HepG2 (cell line): ENCODE measurements at regions not wholly inside any gene's neighbourhood (a gene's known extent, or its start where the extent isn't known, plus 50 kb on each side); places are given as distances from the start of the nearest gene placed in this dataset.

Experiments used
- ATAC-seq: fragments of 200-7000 bp; cut with Tn5 transposase; 3 replicates; pipeline ENCODE4 v1.9.1; 2020; ENCODE audit warnings: mild to moderate bottlenecking, moderate library complexity
- BruUV-seq: library from RNA; stranded (reverse); fragments of 400-500 nt; replicated peaks from 2 replicates; lab custom pipeline; 2021; lab: Mats Ljungman, UMichigan
- CTCF ChIA-PET: fragments of 300-600 bp; formaldehyde crosslinking; extraction: SDS; loops from one replicate; lab custom pipeline; 2021; ENCODE audit warnings: low total read pairs, inconsistent platforms, low intra/inter-chr PET ratio; lab: Yijun Ruan, JAX
- POLR2A ChIA-PET: fragments of 350-600 bp; sonication (Branson Sonifier 250); formaldehyde crosslinking; loops from one replicate; lab custom pipeline; 2020; ENCODE audit warnings: antibody characterized with exemption, inconsistent platforms; lab: Yijun Ruan, JAX
- DNase-seq: peaks from one replicate; pipeline ENCODE4 v3.0.0-alpha.2; 2015; ENCODE audit warnings: low spot score
- FAIRE-seq: peaks from 3 replicates; lab custom pipeline; 2011; peaks lifted over from hg19 to GRCh38; lab: Jason Lieb, UNC
- H2AFZ ChIP-seq: one replicate; pipeline ENCODE4 v1.6.1; 2011; ENCODE audit warnings: low read length, inconsistent platforms
- H3K27ac ChIP-seq: fragments of 300-600 bp; 3 replicates; pipeline ENCODE4 v1.8.0; 2011; ENCODE audit warnings: mixed run types, mild to moderate bottlenecking, mixed read lengths, low read length, inconsistent platforms; ENCODE audit not compliant: insufficient read depth; ENCODE audit errors: extremely low read length
- H3K27me3 ChIP-seq, 2 experiments: fragments of 200-600 bp in 1 of 2; 2 replicates in 1 of 2; 3 replicates in 1 of 2; pipeline versions ENCODE4 v1.6.0 to v1.8.0; 2011; ENCODE audit warnings: low read length in 2 of 2, mild to moderate bottlenecking in 2 of 2, moderate library complexity in 2 of 2, inconsistent platforms in 1 of 2; ENCODE audit not compliant: insufficient read depth in 2 of 2, control insufficient read depth in 1 of 2
- H3K36me3 ChIP-seq, 2 experiments: fragments of 200-600 bp in 1 of 2; replicated peaks in 1 of 2; 2 replicates in 1 of 2; 3 replicates in 1 of 2; pipeline versions ENCODE4 v1.5.1 to v1.8.0; 2011; ENCODE audit warnings: low read length in 2 of 2, inconsistent platforms in 1 of 2; ENCODE audit not compliant: insufficient read depth in 2 of 2, control insufficient read depth in 1 of 2
- H3K4me1 ChIP-seq: 2 replicates; pipeline ENCODE4 v1.5.1; 2012; ENCODE audit warnings: low read length, inconsistent platforms; ENCODE audit not compliant: insufficient read depth
- H3K4me2 ChIP-seq: 2 replicates; pipeline ENCODE4 v1.6.0; 2011; ENCODE audit warnings: low read depth, low read length, inconsistent platforms
- H3K4me3 ChIP-seq, 3 experiments: fragments of 200-600 bp in 1 of 3; sonication (generic), shearing (Covaris generic) in 1 of 3; replicated peaks in 1 of 3; 2 replicates each; pipeline ENCODE4 v1.5.1; 2011 to 2016; ENCODE audit warnings: low read length in 3 of 3, inconsistent platforms in 2 of 3, low read depth in 2 of 3, mild to moderate bottlenecking in 2 of 3, control low read depth in 1 of 3, mixed read lengths in 1 of 3; ENCODE audit not compliant: insufficient read depth in 1 of 3
- H3K79me2 ChIP-seq: one replicate; pipeline ENCODE4 v1.6.1; 2011; ENCODE audit warnings: low read length, inconsistent platforms; ENCODE audit not compliant: insufficient read depth
- H3K9ac ChIP-seq: 2 replicates; pipeline ENCODE4 v1.6.0; 2011; ENCODE audit warnings: mild to moderate bottlenecking, low read depth, low read length, inconsistent platforms; ENCODE audit not compliant: insufficient read depth
- H3K9me3 ChIP-seq: 2 replicates; pipeline ENCODE4 v1.5.1; 2012; ENCODE audit warnings: mild to moderate bottlenecking, low read length
- H4K20me1 ChIP-seq: 2 replicates; pipeline ENCODE4 v1.6.0; 2011; ENCODE audit warnings: inconsistent platforms, mild to moderate bottlenecking, low read length, moderate library complexity; ENCODE audit not compliant: insufficient read depth
- NCOR1 ChIP-seq: fragments of 200-600 bp; sonication (generic); IDR thresholded peaks from 2 replicates; pipeline ENCODE4 v1.7.0; 2017; ENCODE audit warnings: antibody characterized with exemption, low read length, borderline replicate concordance
- RERE ChIP-seq: IDR thresholded peaks from 2 replicates; pipeline ENCODE4 v1.6.1; 2016; ENCODE audit warnings: low read depth, missing genetic modification reagents, missing compliant biosample characterization
- U2AF2 ChIP-seq: fragments of 200-400 bp; formaldehyde crosslinking; IDR thresholded peaks from 2 replicates; pipeline ENCODE4 v1.6.1; 2017; ENCODE audit warnings: low read depth, mild to moderate bottlenecking, low read length
- ZFY ChIP-seq: sonication (generic); formaldehyde crosslinking; IDR thresholded peaks from 2 replicates; pipeline ENCODE4 v1.4.0; 2020; ENCODE audit warnings: missing genetic modification reagents
- ZNF124 ChIP-seq: sonication (generic); formaldehyde crosslinking; IDR thresholded peaks from 2 replicates; pipeline ENCODE4 v1.4.0; 2020; ENCODE audit warnings: missing genetic modification reagents
- WGBS: methylation state at CpG from one replicate; pipeline ENCODE4 v1.1.6; 2017; ENCODE audit warnings: low lambda C conversion rate; 5-methylcytosine and 5-hydroxymethylcytosine counted together
- in situ Hi-C: cut with HindIII; loops from 2 replicates; pipeline ENCODE4 v1.10.0; 2017; ENCODE audit warnings: low pct_unique_long_range_greater_than_20kb; ENCODE audit not compliant: extremely low pct_ligation_motif_present
- intact Hi-C: fragments of 100-400 bp; cut with micrococcal nuclease; formaldehyde crosslinking; loops from one replicate; pipeline ENCODE4 v1.10.0; 2022; ENCODE audit not compliant: unreplicated experiment

GRCh38 chr3:159536876-159537275, 451.8 kb upstream of the IL12A start:
- intact Hi-C loops (no loop called here), in situ Hi-C loops (no loop called here)
- no peak overlapping the region for H2AFZ ChIP-seq
- TF ChIP-seq RERE (CRISPR knock-in tag) (no peak), ZFY (CRISPR knock-in tag) (no peak), ZNF124 (CRISPR knock-in tag) (no peak), U2AF2 (no peak), NCOR1 (no peak)
- no TSS peak for BruUV-seq
- no peaks in the 10 kb centered on the region for H3K4me1 ChIP-seq
- POLR2A ChIA-PET: no interaction called here
- H3K4me2 ChIP-seq: no peak overlapping the region
- no peak for FAIRE-seq
- H3K9ac ChIP-seq: no peak overlapping the region
- no peak overlapping the region for H3K4me3 ChIP-seq
- H3K79me2 ChIP-seq: no peaks in the 10 kb centered on the region
- H3K36me3 ChIP-seq: no peaks in the 10 kb centered on the region
- CTCF ChIA-PET: no interaction called here
- 5% methylated on average over 1 of the region's 1 CpG for WGBS
- DNase-seq: no peak
- H3K27ac ChIP-seq: no peak overlapping the region
- no peaks in the 10 kb centered on the region for H3K27me3 ChIP-seq
- no peaks in the 10 kb centered on the region for H3K9me3 ChIP-seq
- no peak for ATAC-seq
- H4K20me1 ChIP-seq: no peaks in the 10 kb centered on the region
